GM18909 (cell line): ENCODE measurements at regions not wholly inside any gene's neighbourhood (a gene's known extent, or its start where the extent isn't known, plus 50 kb on each side); places are given as distances from the start of the nearest gene placed in this dataset.

Experiments used
- ATAC-seq: cut with Tn5 transposase; IDR thresholded peaks from one replicate; pipeline ENCODE4 v1.9.1; 2021; ENCODE audit warnings: mild to moderate bottlenecking; ENCODE audit not compliant: unreplicated experiment, poor library complexity

DNA sequence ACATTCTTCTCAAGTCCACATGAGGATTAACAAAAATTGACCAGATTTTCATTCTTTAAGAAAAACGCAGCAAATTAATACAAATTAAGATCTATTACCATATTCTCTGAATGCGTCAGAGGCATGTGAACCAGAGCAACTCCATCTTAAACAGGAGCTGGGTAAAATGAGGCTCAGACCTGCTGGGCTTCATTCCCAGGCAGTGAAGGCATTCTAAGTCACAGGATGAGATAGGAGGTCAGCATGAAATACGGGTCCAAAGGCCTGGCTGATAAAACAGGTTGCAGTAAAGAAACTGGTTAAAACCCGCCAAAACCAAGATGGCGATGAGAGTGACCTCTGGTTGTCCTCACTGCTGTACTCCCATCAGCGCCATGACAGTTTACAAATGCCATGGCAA is 217.6 kb downstream of the RDH14 start:
- ATAC-seq: no peak

DNA sequence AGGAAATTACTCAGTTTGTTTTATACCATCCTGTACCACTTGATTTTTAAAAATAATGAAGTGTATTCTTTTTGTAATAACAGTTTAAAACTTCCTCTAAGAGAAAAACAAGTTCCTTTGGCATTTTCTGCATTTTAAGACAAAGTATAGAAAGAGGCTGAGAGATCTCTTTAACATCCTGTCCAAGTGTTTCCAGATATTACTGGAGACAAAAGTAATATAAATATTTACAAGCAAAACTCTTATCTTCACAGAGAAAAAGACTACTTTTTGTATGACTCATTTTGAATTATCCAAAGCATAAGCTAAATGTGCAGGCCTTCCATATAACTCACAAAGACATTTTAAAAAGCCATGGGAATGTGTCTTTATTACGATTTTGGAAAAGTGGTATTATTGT is 221.1 kb downstream of the RDH14 start:
- no peak for ATAC-seq

DNA sequence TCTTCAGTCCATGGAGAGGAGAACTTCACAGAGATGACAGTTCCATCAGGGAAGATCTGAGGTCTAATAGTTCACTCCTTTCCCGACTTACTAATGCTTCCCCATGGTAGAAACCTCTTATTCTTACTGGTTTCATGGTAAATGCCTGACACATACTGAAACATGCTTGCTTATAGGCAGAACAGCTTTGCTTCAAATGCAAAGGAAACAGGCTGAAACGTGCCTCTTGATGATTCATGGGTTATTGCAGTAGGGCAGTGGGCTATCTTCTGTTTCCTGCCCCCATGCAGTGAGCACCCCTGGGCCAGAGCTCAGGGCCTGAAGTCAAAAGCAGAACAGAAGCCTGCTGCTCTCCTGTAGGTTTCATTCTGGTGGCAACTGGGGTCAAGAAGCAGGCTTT is 223.5 kb downstream of the RDH14 start:
- ATAC-seq: no peak

DNA sequence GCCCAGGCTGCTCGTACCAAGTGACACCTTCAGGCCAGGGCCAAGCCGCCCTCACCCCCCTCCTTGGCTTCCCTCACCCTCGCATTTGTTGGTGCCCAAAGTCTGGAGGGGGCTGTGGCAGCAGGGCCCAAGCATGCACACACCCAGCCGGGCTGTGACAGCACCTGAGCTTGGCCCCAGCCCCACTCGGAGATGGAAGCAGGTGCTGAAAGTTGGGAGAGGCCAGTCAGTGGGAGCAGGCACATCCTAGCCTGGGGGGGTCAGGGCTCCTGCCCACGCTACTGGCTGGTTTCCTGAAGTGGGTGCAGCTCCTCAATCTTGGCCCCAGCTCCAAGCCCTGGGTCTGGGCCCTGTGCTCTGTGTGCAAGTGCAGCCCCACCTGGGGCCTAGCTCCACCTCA is 228.0 kb downstream of the RDH14 start:
- no peak for ATAC-seq

DNA sequence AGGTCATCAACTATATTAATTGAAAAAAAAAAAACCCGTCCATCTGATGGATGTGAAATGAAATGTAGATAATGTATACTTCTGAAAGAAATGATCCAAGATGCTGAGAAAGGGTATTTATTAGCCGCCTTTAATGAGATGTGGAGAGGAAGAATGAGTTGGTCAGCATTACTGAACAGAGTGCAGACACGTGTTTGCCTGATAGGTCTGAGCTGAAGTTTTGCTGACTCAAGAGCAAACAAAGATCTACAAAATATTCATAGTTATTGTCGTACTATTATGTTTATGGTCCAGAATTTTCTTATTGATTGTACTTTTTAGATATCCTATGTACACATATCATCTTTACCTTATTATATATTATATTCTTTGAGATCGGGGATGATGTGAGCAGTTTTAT is 235.3 kb downstream of the RDH14 start:
- ATAC-seq: no peak

DNA sequence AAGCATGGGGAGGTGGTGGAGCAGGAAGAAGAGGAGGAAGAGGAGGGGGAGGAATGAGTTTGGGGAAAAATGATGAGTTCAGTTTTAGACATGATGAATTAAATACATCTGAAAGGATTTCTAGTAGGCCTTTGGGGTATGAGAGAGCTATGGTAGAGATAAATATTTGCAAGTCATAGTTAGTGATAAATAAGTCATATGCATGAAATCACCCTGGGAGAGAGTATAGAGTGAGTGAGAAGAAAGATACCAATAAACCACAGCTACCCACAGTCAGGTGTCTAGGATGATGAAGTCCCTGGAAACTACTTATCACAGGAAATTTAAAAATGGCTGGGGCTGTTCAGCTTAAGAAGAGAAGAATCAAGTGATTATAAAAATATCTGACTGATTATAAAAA is 240.5 kb downstream of the RDH14 start:
- no peak for ATAC-seq

DNA sequence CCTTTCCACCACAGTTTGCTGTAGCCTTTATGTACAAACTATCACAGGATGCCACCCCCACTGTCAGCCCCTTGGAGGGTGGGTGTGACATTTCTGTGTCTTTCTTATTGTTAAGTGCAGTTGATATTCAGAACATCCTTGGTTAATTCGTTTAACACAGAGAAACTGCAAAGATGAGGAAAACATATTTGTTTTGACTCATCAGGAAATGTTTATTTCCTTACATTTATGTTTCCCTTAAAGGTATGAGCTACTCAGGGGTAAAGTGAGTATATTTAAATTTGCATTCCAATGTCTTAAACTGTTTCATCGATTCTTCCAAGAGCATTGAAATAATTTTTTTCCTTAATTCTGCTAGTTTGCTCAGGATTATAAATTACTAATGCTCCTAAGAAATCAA is 243.4 kb downstream of the RDH14 start:
- no peak for ATAC-seq

DNA sequence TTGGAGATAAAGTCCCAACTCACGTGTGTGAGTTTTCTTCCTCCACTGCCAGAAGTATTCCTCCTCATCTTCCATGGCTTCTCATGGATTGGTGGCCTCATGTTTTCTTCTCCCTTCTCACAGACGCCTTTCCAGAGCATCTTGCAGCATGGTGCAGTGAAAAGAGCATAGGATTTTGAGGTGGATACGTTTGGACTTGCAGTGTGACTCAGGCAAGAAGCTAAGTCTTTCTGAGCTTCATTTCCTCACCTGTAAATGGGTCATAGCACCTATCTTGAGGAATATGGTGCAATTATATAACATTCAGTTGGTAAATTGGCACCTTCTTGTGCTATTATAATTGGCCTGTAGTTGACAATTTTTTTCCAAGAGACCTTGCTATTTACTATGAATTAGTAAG is 247.6 kb downstream of the RDH14 start:
- no peak for ATAC-seq

DNA sequence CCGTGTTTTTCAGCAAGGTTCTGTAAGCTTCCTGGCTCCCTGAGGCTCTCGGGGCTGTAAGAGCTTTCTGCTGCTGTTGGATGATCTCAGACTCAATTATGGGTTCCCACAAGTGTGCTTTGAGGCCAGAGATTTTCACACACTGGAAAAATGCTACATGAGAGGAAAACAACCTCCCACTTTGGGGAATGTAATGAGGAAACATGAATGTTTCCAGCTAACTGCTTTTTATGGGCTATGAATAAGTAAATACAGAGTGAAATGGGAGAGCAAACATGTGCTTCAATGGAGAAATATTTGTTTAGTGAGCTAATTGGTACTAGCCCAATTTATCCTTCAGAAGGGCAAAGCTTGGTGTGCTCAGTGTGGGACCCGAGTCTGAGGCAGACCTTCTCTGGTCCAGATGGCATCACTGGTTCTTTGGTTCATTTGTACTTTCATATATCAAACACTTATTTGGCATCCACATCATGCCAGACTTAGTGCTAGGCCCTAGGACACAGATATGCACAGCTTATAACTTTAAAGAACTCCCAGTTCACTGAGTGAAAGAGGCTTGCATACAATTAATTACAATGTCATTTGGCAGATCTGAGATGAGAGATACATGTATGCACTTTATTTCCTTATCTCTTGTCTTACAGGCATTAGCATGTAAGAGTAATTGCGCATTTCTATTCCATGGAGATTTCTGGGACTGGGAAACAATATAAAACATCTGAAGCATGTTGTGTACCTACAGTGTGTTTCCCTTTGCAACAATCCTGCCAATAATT is 248.8 kb downstream of the RDH14 start:
- no peak for ATAC-seq

DNA sequence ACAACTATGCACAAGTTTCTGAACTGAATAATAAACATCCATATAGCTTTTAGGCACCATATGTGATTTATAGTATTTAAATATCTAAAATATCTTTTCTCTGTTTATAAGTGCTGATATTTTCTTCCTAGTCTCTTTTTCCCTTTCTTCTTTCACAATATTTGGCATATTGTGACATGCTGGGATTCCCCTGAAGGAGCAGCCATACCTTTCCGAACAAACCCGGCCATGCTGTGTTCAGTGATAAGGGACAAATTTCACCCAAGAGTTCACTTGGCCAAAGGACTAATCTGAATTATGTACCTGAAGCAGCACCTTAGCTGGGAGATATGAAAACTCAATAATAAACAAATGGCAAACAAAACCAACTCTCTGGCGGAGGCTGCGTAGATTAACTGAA is 250.8 kb downstream of the RDH14 start:
- no peak for ATAC-seq

DNA sequence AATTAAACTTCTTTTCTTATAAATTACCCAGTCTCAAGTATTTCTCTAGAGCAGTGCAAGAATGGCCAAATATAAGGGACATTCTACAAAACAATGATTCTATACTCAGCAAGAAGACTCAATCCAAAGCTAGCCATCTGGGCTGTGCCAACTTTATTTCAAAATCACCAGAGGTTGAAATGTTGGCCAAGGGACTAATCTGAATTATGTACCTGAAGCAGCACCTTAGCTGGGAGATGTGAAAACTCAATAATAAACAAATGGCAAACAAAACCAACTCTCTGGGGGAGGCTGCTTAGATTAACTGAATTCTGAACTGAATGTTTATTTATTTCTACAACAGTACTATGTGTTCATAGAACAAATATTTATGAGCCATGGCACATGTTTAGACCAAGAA is 251.3 kb downstream of the RDH14 start:
- no peak for ATAC-seq

DNA sequence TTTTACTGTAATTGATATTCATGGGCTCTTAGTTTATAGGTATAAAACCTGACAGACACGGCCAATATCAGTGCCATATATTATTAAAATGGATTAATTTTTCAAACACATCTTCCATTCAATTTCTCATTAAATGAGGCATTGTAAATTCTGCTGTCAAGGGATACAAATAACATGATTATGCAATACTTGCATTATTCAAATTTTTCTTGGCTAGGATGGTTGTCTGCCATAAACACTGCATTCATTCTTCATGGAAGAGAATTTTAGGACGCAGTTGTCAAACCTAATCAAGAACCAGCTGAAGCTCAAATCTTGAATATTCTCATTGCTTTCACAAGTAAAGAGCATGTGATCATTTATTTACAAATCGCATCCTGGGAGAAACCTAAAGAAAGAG is 255.6 kb downstream of the RDH14 start:
- ATAC-seq: no peak

DNA sequence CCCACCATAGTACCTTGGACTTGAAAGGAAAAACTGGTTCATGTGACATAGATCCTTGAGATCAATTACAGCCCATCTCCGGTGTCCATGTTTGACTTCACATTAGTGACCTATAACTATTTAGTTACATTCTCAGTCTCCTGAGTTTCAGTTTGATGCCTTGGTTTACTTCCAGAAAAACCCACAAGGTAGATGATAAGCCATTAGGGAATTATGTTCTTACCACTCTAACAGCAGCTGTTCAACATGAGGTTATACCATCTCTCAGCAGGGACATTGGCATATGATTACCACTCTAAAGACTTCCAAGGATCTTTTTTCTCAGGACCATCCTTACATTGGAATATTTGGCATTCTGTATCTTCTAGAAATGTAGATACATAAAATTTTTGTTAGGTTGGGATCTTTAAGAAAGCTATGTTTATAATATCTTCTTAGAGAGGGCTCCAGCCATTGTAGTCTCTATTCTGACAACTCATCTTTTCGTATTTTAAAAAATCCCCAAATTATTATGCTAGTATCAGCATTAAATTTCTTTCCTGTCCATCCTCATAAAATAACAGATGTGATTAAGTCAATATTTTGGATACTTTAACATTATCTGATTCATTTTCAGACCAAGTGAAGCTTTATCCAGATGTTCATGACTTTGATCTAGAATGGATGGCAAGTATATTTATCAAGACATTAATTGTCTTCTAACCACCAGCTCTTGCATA is 258.9 kb downstream of the RDH14 start:
- no peak for ATAC-seq

DNA sequence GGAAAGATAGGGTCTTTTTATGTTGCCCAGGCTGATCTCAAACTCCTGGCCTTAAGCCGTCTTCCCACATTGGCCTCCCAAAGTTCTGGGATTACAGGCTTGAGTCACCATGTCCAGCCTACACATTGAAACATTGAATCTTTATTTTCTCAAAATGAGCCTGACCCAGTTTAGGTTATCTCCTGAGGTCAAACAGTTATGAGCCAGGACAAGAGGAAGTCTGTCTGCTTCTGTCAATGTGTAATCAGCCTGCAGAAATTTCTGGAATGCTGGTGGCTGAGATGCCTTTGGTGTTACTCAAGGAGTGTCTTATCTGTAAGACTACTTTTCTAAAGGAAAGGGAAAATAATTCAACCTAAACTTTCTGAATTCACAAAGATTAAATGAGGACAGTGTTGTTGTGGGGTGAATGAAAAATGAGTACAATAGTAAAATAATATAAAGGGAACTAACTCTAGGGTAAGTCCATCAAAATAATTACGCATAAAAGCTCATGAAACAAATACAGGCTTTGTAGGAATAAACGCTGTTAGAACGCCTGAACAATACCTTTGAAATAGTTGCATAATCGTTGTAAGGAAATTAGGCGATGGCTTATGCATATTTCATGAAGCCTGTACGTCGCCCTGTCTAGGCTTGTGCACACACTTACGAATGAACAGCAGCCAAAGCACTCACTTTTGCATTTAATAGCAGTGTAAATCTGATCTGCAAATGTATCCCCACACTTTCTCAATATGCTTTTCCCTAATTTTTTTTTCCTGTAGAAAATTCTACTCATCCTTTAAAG is 260.8 kb downstream of the RDH14 start:
- ATAC-seq: no peak

DNA sequence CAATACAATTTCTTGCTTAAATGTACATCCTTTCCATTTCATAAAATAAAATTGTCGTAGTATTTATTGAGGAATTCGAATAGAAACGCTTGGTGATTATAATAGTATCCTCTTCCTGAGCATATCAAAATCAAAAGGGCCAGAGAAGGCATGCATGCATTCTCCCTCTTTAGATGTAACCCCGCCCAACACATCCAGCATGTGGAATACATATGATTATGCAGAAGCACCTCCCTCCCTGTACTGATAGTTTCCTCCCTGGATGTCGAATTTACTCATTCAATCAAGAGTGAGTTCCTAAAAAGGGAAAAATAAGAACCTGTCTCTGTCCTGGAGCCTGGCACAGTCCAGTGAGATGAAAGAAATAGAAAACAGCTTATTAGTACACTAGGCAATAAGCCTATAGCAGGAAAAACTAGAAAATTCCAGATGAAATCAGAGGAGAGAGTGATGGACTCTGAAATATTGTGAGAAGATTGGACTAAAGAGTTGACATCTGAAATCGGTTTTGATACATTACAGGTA is 262.9 kb downstream of the RDH14 start:
- no peak for ATAC-seq

DNA sequence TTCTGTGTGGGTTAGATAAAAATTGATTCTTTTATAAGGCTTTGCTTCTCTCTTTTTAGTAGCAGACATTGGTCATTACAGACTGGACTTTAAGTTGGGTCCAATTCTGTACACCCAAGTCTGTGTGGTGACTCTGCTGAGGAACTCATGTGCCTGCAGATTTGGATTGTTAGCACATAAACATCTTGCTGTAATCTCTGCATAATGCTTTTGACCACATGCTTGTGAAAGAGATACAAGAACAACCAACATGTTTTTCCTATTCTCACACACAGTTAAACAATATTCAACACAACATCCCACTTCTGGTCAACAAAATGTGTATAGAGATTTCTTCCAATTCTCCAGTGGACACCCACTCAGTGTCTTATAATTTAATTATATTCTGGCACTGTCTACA is 270.1 kb downstream of the RDH14 start:
- ATAC-seq: no peak

DNA sequence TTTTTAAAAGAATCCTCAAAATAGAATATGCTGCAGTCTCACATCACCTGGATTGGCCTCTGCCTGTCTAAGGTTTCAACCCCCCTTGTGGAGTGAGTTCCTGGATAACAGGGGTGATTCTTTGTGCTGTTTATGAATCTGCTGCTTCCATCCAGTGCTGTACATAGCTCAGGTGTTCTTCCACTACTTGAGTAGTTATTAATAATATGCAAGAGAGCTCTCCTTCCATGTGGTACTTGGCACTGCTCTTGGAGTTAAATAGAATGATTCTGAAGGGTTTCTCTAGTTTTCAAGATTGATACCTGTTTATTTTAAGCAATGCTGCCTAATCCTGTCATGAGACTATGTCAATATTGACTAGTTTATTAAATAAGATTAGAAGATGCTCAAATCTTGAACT is 273.6 kb downstream of the RDH14 start:
- no peak for ATAC-seq

DNA sequence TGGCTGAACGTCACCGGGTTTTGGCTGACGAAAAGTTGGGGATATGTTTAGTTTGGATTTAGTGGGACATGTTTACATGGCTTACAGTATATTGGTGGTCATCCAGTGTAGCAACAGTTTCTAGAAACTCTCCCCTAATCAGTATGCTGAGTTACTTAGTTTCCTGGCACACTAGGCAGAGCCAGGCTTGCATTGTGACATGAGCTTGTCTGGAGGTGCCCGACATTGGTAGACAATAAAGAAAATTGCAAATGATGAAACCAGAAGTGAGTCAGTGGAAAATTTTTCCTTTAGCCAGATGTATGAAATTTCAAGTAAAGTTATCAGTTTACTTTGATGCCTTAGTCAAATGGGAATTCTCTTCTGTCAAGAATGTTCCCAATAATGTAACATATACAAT is 276.1 kb downstream of the RDH14 start:
- ATAC-seq: no peak

DNA sequence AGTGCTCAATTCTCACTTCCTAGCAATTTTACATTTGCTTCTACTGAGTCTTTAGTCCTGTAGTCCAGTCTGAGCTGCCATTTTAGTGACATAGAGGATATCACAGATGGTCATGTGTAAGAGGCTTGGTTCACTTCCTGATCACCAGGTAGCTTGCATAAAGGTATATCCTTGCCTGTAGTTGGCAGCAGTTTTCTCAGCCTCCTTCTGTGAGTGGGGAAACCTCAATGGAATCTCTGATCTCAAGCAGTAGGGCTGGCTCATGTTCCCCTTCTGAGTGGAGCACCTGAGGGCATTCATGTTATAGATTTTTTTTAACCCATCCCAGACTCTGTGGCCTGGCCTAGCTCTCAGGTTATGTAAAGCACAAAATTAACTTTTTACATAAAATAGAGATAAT is 278.4 kb downstream of the RDH14 start:
- ATAC-seq: no peak

DNA sequence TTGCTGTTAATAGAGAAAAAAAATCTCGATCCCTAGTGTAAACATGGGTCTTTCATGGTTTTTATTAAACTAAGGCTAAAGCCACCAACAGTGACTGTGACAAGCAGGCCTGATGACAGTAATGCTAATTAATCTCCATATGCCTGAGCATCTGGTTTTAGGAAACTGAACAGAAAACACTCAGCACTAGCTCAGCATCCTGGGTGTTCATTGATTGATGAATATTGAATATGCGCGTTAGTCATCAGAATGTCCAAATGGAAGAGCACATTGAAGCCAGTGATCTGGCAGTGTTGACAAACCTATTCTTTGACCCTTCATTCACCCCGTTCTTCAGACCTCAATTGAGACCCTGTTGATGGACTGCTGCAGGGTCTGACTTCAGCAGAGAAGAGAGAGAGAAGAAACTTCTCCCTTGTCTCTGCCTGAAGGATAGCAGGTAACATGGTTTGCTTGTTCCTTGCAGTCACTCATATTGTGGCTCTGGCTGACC is 283.8 kb downstream of the RDH14 start:
- no peak for ATAC-seq

DNA sequence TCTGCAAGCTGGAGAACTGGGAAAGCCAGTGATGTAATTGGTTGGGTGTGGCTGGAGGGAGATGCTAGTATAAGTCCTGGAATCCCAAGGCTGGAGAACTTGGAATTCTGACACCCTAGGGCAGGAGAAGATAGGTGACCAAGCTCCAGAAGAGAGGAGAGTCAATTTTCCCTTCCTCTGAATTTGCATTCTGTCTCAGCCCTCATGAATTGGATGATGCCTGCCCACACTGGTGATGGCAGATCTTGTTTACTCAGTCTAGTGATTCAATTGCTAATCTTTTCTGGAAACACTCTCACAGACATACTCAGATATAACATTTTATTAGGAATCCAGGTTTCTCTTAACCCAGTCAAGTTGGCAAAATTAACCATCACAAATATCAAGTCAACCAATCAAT is 287.2 kb downstream of the RDH14 start:
- no peak for ATAC-seq
